CD4-positive, alpha-beta T cell (primary cell): ENCODE measurements at regions not wholly inside any gene's neighbourhood (a gene's known extent, or its start where the extent isn't known, plus 50 kb on each side); places are given as distances from the start of the nearest gene placed in this dataset.

Source experiments
- ATAC-seq: fragments of 200-7000 bp; cut with Tn5 transposase; one replicate; pipeline ENCODE4 v1.10.0; 2022; ENCODE audit warnings: mild to moderate bottlenecking; ENCODE audit not compliant: poor library complexity
- CTCF ChIA-PET: fragments of 350-600 bp; sonication (Branson Sonifier 250); formaldehyde crosslinking; loops from one replicate; lab custom pipeline; 2021; ENCODE audit warnings: antibody characterized with exemption, inconsistent platforms; lab: Charles Lee
- POLR2A ChIA-PET: fragments of 350-600 bp; sonication (Branson Sonifier 250); formaldehyde crosslinking; loops from one replicate; lab custom pipeline; 2021; ENCODE audit warnings: antibody characterized with exemption, inconsistent platforms; lab: Charles Lee
- DNase-seq, 14 experiments: peaks; one replicate each; pipeline ENCODE4 v3.0.0-alpha.2; 2013 to 2020; ENCODE audit warnings: mixed read lengths in 2 of 14
- H3K27ac ChIP-seq, 2 donors: one replicate each; pipeline versions ENCODE4 v1.5.1 to v1.7.0; 2013; ENCODE audit warnings: low read length in 2 of 2, low read depth in 1 of 2, mild to moderate bottlenecking in 1 of 2
- H3K27me3 ChIP-seq, 2 experiments: 1 replicate in 1 of 2; 2 replicates in 1 of 2; pipeline versions ENCODE4 v1.6.1 to v1.7.0; 2013; ENCODE audit warnings: low read length in 2 of 2, control low read depth in 1 of 2, mild to moderate bottlenecking in 1 of 2, moderate library complexity in 1 of 2; ENCODE audit not compliant: insufficient read depth in 2 of 2, control insufficient read depth in 1 of 2
- H3K36me3 ChIP-seq: one replicate; pipeline ENCODE4 v1.6.1; 2013; ENCODE audit warnings: low read length, control low read depth; ENCODE audit not compliant: insufficient read depth
- H3K4me1 ChIP-seq: one replicate; pipeline ENCODE4 v1.6.1; 2013; ENCODE audit warnings: low read length, control low read depth; ENCODE audit not compliant: insufficient read depth
- H3K4me3 ChIP-seq: one replicate; pipeline ENCODE4 v1.5.1; 2013; ENCODE audit warnings: mild to moderate bottlenecking, low read length, moderate library complexity
- H3K9me3 ChIP-seq, 2 experiments: 1 replicate in 1 of 2; 2 replicates in 1 of 2; pipeline versions ENCODE4 v1.6.1 to v1.7.0; 2013; ENCODE audit warnings: low read length in 2 of 2, mild to moderate bottlenecking in 2 of 2, control low read depth in 1 of 2, moderate library complexity in 1 of 2; ENCODE audit not compliant: control insufficient read depth in 1 of 2, insufficient read depth in 1 of 2
- H3K27ac Mint-ChIP-seq: one replicate; pipeline ENCODE4 v1.8.0; 2020; ENCODE audit warnings: mixed read lengths
- H3K27me3 Mint-ChIP-seq: one replicate; pipeline ENCODE4 v1.8.0; 2021; ENCODE audit warnings: mixed read lengths
- H3K36me3 Mint-ChIP-seq: one replicate; pipeline ENCODE4 v1.8.0; 2021; ENCODE audit warnings: low read depth, mixed read lengths
- H3K4me1 Mint-ChIP-seq: one replicate; pipeline ENCODE4 v1.8.0; 2021; ENCODE audit warnings: low read depth, mixed read lengths
- H3K4me3 Mint-ChIP-seq: one replicate; pipeline ENCODE4 v1.8.0; 2020; ENCODE audit warnings: mild to moderate bottlenecking, mixed read lengths
- H3K9me3 Mint-ChIP-seq: one replicate; pipeline ENCODE4 v1.8.0; 2020; ENCODE audit warnings: mixed read lengths
- CTCF ChIP-seq: fragments of 200-600 bp; IDR thresholded peaks from one replicate; pipeline ENCODE4 v1.8.0; 2022; ENCODE audit warnings: antibody characterized with exemption, mild to moderate bottlenecking
- intact Hi-C, 2 experiments: fragments of 100-400 bp; cut with DNase I in 1 of 2; cut with micrococcal nuclease in 1 of 2; formaldehyde crosslinking; loops; one replicate each; pipeline versions ENCODE4 v1.15.1 to v1.9.0; 2023 to 2025; cut with DNase I, micrococcal nuclease

GRCh38 chr6:154901876-154902552, 93.1 kb upstream of the TIAM2 start:
- intact Hi-C loops = no loop called here
- POLR2A ChIA-PET = no interaction called here
- Mint-ChIP-seq H3K27ac (no peak overlapping the region), H3K27me3 (no peaks in the 10 kb centered on the region), H3K4me1 (no peaks in the 10 kb centered on the region), H3K36me3 (peaks cover 32% of the 10 kb centered on the region), H3K4me3 (no peak overlapping the region), H3K9me3 (no peaks in the 10 kb centered on the region)
- Histone ChIP-seq H3K4me1 (no peaks in the 10 kb centered on the region), H3K27me3 (no peaks in the 10 kb centered on the region), H3K36me3 (peaks cover 8% of the 10 kb centered on the region), H3K27ac (no peak overlapping the region), H3K9me3 (no peaks in the 10 kb centered on the region), H3K4me3 (no peak overlapping the region)
- ATAC-seq = no peak
- DNase-seq = no peak
- CTCF ChIA-PET = no interaction called here
- no peak for TF ChIP-seq CTCF

GRCh38 chr6:154907291-154907690, 87.8 kb upstream of the TIAM2 start:
- H3K9me3 ChIP-seq = no peaks in the 10 kb centered on the region
- ChIA-PET CTCF (interaction anchor here (0.5 kb wide), 1 partner anchor 8 kb away, joined by 4 read pairs; no protein-coding TSS in a partner anchor), POLR2A (no interaction called here)
- H3K36me3 ChIP-seq = peaks cover 2% of the 10 kb centered on the region
- intact Hi-C loops = no loop called here
- no peak overlapping the region for H3K27ac ChIP-seq
- H3K4me3 Mint-ChIP-seq = no peak overlapping the region
- no peak for ATAC-seq
- no peak overlapping the region for H3K27ac Mint-ChIP-seq
- no peaks in the 10 kb centered on the region for H3K9me3 Mint-ChIP-seq
- H3K4me3 ChIP-seq = no peak overlapping the region
- peaks cover 14% of the 10 kb centered on the region for H3K36me3 Mint-ChIP-seq
- H3K27me3 ChIP-seq = no peaks in the 10 kb centered on the region
- DNase-seq = no peak
- no peaks in the 10 kb centered on the region for H3K4me1 ChIP-seq
- H3K4me1 Mint-ChIP-seq = no peaks in the 10 kb centered on the region
- H3K27me3 Mint-ChIP-seq = no peaks in the 10 kb centered on the region
- TF ChIP-seq CTCF = no peak

GRCh38 chr6:154908723-154909122, 86.4 kb upstream of the TIAM2 start:
- Mint-ChIP-seq H3K36me3 (peaks cover 13% of the 10 kb centered on the region), H3K9me3 (no peaks in the 10 kb centered on the region), H3K27me3 (no peaks in the 10 kb centered on the region), H3K4me3 (no peak overlapping the region), H3K27ac (no peak overlapping the region), H3K4me1 (no peaks in the 10 kb centered on the region)
- intact Hi-C loops = no loop called here
- no peaks in the 10 kb centered on the region for H3K9me3 ChIP-seq
- H3K27ac ChIP-seq = no peak overlapping the region
- ATAC-seq (no peak), DNase-seq (no peak)
- ChIA-PET CTCF (interaction anchor here (1.9 kb wide), 1 partner anchor 20 kb away, joined by 7 read pairs; no protein-coding TSS in a partner anchor), POLR2A (no interaction called here)
- H3K36me3 ChIP-seq = peaks cover 2% of the 10 kb centered on the region
- TF ChIP-seq CTCF = no peak
- no peaks in the 10 kb centered on the region for H3K4me1 ChIP-seq
- H3K4me3 ChIP-seq = no peak overlapping the region
- H3K27me3 ChIP-seq = no peaks in the 10 kb centered on the region
